Testis (tissue), 2 donors: ENCODE measurements at regions not wholly inside any gene's neighbourhood (a gene's known extent, or its start where the extent isn't known, plus 50 kb on each side); places are given as distances from the start of the nearest gene placed in this dataset.

Experiments used
- DNase-seq: peaks from one replicate; pipeline ENCODE4 v3.0.0-alpha.2; 2019
- H3K27ac ChIP-seq, 2 donors: fragments of 200-600 bp; sonication (generic); one replicate each; pipeline ENCODE4 v1.5.1; 2019
- H3K27me3 ChIP-seq: fragments of 200-600 bp; sonication (generic); one replicate; pipeline ENCODE4 v1.5.1; 2019
- H3K36me3 ChIP-seq: fragments of 200-600 bp; sonication (generic); one replicate; pipeline ENCODE4 v1.5.1; 2017; ENCODE audit warnings: low read depth; ENCODE audit errors: missing control alignments
- H3K4me1 ChIP-seq: fragments of 200-600 bp; sonication (generic); one replicate; pipeline ENCODE4 v1.5.1; 2019
- H3K4me3 ChIP-seq, 2 donors: fragments of 200-600 bp; sonication (generic); one replicate each; pipeline ENCODE4 v1.5.1; 2017 to 2019
- H3K9me3 ChIP-seq: fragments of 200-600 bp; sonication (generic); one replicate; pipeline ENCODE4 v1.5.1; 2017
- POLR2A ChIP-seq: fragments of 450-650 bp; IDR thresholded peaks from one replicate; pipeline ENCODE4 v1.6.1; 2017; ENCODE audit warnings: antibody characterized with exemption, mild to moderate bottlenecking, moderate library complexity
- WGBS, 2 donors: methylation state at CpG; one replicate each; pipeline ENCODE4 v1.1.5; 2018; 5-methylcytosine and 5-hydroxymethylcytosine counted together
- intact Hi-C: fragments of 100-400 bp; cut with DNase I; formaldehyde crosslinking; loops from one replicate; pipeline ENCODE4 v1.15.1; 2023; ENCODE audit warnings: low total_unique reads
- TF ChIP-seq, protein P1 (sequence below), 3 experiments: fragments of 450-650 bp in 2 of 3; fragments of 200-600 bp in 1 of 3; sonication (generic) in 1 of 3; IDR thresholded peaks; one replicate each; pipeline ENCODE4 v1.5.1; 2016 to 2019; ENCODE audit warnings: antibody characterized with exemption in 3 of 3, mild to moderate bottlenecking in 2 of 3, moderate library complexity in 1 of 3

DNA sequence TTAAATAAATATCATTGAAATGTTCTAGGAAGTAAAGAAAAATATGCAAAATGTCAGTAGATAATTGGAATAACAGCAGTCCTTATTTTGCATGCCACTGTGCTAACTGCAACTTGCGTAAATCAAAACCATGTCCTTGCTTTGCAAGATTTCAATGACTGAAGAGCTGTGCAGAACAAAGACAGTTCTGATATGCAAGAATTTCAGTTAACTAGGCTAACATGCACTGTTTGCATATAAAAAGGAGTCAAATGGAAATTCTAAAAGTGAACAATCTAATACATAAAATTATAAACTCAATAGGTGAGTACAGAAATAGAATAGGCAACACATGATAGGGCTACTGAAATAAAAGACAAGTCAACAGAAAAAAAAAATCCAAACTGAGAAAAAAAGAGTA is 1844.6 kb upstream of the NUDT12 start:
- Histone ChIP-seq H3K9me3 (no peaks in the 10 kb centered on the region), H3K36me3 (no peaks in the 10 kb centered on the region), H3K4me3 (no peak overlapping the region), H3K27ac (no peak overlapping the region), H3K4me1 (no peaks in the 10 kb centered on the region), H3K27me3 (no peaks in the 10 kb centered on the region)
- intact Hi-C loops, result no loop called here
- DNase-seq, result no peak
- TF ChIP-seq POLR2A, result no peak
- TF ChIP-seq, protein P1, sequence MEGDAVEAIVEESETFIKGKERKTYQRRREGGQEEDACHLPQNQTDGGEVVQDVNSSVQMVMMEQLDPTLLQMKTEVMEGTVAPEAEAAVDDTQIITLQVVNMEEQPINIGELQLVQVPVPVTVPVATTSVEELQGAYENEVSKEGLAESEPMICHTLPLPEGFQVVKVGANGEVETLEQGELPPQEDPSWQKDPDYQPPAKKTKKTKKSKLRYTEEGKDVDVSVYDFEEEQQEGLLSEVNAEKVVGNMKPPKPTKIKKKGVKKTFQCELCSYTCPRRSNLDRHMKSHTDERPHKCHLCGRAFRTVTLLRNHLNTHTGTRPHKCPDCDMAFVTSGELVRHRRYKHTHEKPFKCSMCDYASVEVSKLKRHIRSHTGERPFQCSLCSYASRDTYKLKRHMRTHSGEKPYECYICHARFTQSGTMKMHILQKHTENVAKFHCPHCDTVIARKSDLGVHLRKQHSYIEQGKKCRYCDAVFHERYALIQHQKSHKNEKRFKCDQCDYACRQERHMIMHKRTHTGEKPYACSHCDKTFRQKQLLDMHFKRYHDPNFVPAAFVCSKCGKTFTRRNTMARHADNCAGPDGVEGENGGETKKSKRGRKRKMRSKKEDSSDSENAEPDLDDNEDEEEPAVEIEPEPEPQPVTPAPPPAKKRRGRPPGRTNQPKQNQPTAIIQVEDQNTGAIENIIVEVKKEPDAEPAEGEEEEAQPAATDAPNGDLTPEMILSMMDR (IDR thresholded peaks at IDR 0.05), result no peak
- WGBS, 2 donors, result 77 to 84% methylated on average over 1 of the region's 1 CpG

DNA sequence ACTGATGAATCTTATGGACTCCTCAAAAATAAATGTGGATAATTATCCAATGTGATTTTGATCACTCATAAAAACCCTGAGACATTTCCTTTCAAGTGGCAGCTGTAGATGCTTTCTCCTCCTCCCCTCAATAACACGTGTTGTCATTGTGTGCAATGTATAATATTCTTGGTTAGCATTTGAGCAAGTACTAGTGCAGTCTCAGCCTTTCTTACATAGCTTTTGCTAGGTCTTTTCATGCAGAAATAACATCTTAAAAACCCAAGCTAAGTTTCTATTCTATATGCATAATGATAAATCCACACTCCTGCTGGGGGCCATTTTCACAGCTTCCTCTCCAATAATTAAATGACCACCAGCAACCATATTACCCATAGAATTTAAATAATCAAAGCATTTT is 1835.2 kb upstream of the NUDT12 start:
- Histone ChIP-seq H3K27me3 (no peaks in the 10 kb centered on the region), H3K27ac (no peak overlapping the region), H3K9me3 (no peaks in the 10 kb centered on the region), H3K4me3 (no peak overlapping the region), H3K36me3 (no peaks in the 10 kb centered on the region), H3K4me1 (no peaks in the 10 kb centered on the region)
- WGBS, 2 donors, result 68 to 71% methylated on average over 1 of the region's 1 CpG
- no peak for DNase-seq
- intact Hi-C loops, result no loop called here
- TF ChIP-seq, protein P1 (IDR thresholded peaks at IDR 0.05), result no peak
- TF ChIP-seq POLR2A, result no peak

DNA sequence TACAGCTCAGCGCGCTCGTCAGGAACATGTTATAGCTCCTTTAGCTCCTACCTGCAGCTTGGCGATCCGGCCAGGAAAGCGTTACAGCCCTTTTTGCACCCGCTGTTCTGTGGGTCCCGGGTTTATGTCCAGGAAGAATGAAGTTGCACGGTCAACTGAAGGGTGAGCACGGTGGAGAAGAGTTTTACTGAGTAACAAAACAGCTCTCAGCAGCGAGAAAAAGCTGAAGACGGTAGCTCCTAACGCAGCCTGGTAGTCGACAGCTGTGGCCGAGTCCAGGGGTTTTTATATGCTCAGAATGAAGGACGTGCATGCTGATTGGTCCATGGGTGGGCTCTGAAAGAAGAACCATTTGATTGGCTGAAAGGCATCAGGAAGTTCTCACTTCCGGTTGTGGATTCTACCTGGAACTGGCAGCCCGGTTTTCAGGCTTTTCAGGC is 1830.1 kb upstream of the NUDT12 start:
- peak; percentile 72 for DNase-seq
- no peak overlapping the region for H3K27ac ChIP-seq
- no peak for TF ChIP-seq POLR2A
- TF ChIP-seq, protein P1 (IDR thresholded peaks at IDR 0.05), result no peak
- no peaks in the 10 kb centered on the region for H3K36me3 ChIP-seq
- intact Hi-C loops, result no loop called here
- H3K4me1 ChIP-seq, result no peaks in the 10 kb centered on the region
- H3K9me3 ChIP-seq, result no peaks in the 10 kb centered on the region
- WGBS, 2 donors, result 60 to 73% methylated on average over 18 of the region's 18 CpGs
- no peaks in the 10 kb centered on the region for H3K27me3 ChIP-seq
- peak overlapping the region; percentile 43 to 57 for H3K4me3 ChIP-seq

DNA sequence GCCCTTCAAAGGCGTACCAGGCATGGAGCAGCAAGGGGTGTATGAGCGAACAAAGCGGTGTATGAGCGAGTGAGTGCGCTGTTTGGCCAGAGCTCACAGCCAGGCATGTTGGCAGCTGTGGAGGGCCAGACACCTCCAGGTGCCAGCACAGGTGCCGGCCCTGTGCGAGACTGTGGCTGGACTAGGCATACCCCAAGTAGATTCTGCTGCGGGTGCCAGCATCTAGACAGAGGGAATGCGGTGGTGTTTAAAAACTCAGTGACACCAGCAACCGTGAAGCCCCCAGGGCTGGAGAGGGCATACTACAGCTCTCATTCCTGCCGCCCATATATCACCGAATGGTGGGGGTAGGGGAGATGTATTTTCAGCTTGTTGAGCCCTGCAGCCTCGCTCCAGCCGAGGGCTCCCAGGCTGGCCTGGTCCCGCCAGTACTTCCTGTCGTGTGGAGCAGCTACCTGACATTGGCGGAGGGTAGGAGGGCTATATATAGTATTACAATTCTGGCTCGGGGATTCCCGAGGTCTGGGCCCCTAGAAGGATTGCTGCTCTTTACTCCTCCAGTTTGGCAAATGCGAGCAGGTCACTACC is 1829.6 kb upstream of the NUDT12 start:
- peak overlapping the region; percentile 43 to 57 for H3K4me3 ChIP-seq
- H3K9me3 ChIP-seq, result no peaks in the 10 kb centered on the region
- TF ChIP-seq, protein P1 (IDR thresholded peaks at IDR 0.05), result no peak
- no peak for TF ChIP-seq POLR2A
- no peaks in the 10 kb centered on the region for H3K4me1 ChIP-seq
- intact Hi-C loops, result no loop called here
- 74 to 75% methylated on average over 11 to 20 of the region's 20 CpGs for WGBS, 2 donors
- no peak for DNase-seq
- H3K27ac ChIP-seq, result no peak overlapping the region
- no peaks in the 10 kb centered on the region for H3K27me3 ChIP-seq
- H3K36me3 ChIP-seq, result no peaks in the 10 kb centered on the region

DNA sequence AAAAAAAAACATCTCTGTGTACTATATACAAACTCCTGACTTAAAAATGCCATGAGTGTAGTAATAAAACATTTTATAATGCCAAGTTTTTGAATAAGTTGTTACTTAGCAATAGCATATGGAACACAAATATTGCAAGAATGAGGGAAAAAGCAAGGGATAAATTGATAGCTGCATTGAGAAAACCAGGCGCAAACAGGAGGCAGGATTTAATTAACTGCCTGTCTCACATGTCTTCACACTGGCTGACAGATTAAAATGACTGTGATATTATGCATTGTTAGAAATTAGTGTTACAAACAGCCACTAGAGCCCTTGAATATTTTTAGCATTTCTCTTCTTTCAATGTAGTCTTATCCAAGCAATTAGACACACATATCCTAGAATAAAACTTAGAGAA is 1817.5 kb upstream of the NUDT12 start:
- 93 to 100% methylated on average over 1 of the region's 1 CpG for WGBS, 2 donors
- TF ChIP-seq POLR2A, result no peak
- TF ChIP-seq, protein P1 (IDR thresholded peaks at IDR 0.05), result no peak

More for the DNA sequence above, 1817.5 kb upstream of the NUDT12 start:
- Histone ChIP-seq H3K36me3 (no peaks in the 10 kb centered on the region), H3K27ac (no peak overlapping the region), H3K9me3 (no peaks in the 10 kb centered on the region), H3K4me3 (no peak overlapping the region), H3K4me1 (no peaks in the 10 kb centered on the region), H3K27me3 (no peaks in the 10 kb centered on the region)
- no peak for DNase-seq
- intact Hi-C loops, result no loop called here
